HUES64 (cell line): ENCODE measurements at regions not wholly inside any gene's neighbourhood (a gene's known extent, or its start where the extent isn't known, plus 50 kb on each side); places are given as distances from the start of the nearest gene placed in this dataset.

Experiments
- H3K27ac ChIP-seq: 2 replicates; pipeline ENCODE4 v1.7.0; 2013; ENCODE audit warnings: low read depth, low read length, inconsistent platforms
- H3K27me3 ChIP-seq: 2 replicates; pipeline ENCODE4 v1.6.1; 2013; ENCODE audit warnings: mild to moderate bottlenecking, low read length; ENCODE audit not compliant: insufficient read depth
- H3K36me3 ChIP-seq: 2 replicates; pipeline ENCODE4 v1.6.1; 2013; ENCODE audit warnings: mild to moderate bottlenecking, low read length; ENCODE audit not compliant: insufficient read depth
- H3K4me1 ChIP-seq: 2 replicates; pipeline ENCODE4 v1.6.1; 2013; ENCODE audit warnings: mild to moderate bottlenecking, low read length, moderate library complexity; ENCODE audit not compliant: insufficient read depth
- H3K4me3 ChIP-seq: 2 replicates; pipeline ENCODE4 v1.5.1; 2013; ENCODE audit warnings: mild to moderate bottlenecking, low read length, moderate library complexity
- H3K9ac ChIP-seq: 2 replicates; pipeline ENCODE4 v1.6.1; 2013; ENCODE audit warnings: mild to moderate bottlenecking, low read depth, low read length
- H3K9me3 ChIP-seq: 2 replicates; pipeline ENCODE4 v1.6.1; 2013; ENCODE audit warnings: low read depth, low read length; ENCODE audit not compliant: insufficient read depth
- WGBS: fragments of 150-250, 120-280 bp; methylation state at CpG from one replicate; pipeline ENCODE4 v1.1.7; 2013; ENCODE audit warnings: missing lambda C conversion rate; 5-methylcytosine and 5-hydroxymethylcytosine counted together

- WGBS, result 91% methylated on average over 1 of the region's 1 CpG
- Histone ChIP-seq H3K36me3 (no peaks in the 10 kb centered on the region), H3K27me3 (no peaks in the 10 kb centered on the region), H3K9me3 (no peaks in the 10 kb centered on the region), H3K4me1 (no peaks in the 10 kb centered on the region), H3K4me3 (no peak overlapping the region), H3K9ac (no peak overlapping the region), H3K27ac (no peak overlapping the region)
Measured at GRCh38 chr1:115176189-115176588, 86.9 kb upstream of the TSPAN2 start.

GRCh38 chr1:115175596-115175995, 86.3 kb upstream of the TSPAN2 start:
- H3K27me3 ChIP-seq, result no peaks in the 10 kb centered on the region
- H3K9ac ChIP-seq, result no peak overlapping the region
- 83% methylated on average over 2 of the region's 2 CpGs for WGBS
- no peak overlapping the region for H3K27ac ChIP-seq
- H3K4me1 ChIP-seq, result no peaks in the 10 kb centered on the region
- no peaks in the 10 kb centered on the region for H3K36me3 ChIP-seq
- no peaks in the 10 kb centered on the region for H3K9me3 ChIP-seq
- H3K4me3 ChIP-seq, result no peak overlapping the region

GRCh38 chr1:115173151-115173550, 83.8 kb upstream of the TSPAN2 start:
- no peaks in the 10 kb centered on the region for H3K4me1 ChIP-seq
- WGBS, result 100% methylated on average over 1 of the region's 1 CpG
- H3K27me3 ChIP-seq, result no peaks in the 10 kb centered on the region
- H3K4me3 ChIP-seq, result no peak overlapping the region
- no peak overlapping the region for H3K27ac ChIP-seq
- H3K9me3 ChIP-seq, result no peaks in the 10 kb centered on the region
- no peaks in the 10 kb centered on the region for H3K36me3 ChIP-seq
- H3K9ac ChIP-seq, result no peak overlapping the region

- Histone ChIP-seq H3K27ac (no peak overlapping the region), H3K4me1 (no peaks in the 10 kb centered on the region), H3K36me3 (no peaks in the 10 kb centered on the region), H3K9me3 (no peaks in the 10 kb centered on the region), H3K4me3 (no peak overlapping the region), H3K27me3 (no peaks in the 10 kb centered on the region), H3K9ac (no peak overlapping the region)
- 84% methylated on average over 2 of the region's 2 CpGs for WGBS
Measured at GRCh38 chr1:115172270-115172669, 83.0 kb upstream of the TSPAN2 start.

GRCh38 chr1:115170961-115171392, 81.7 kb upstream of the TSPAN2 start:
- Histone ChIP-seq H3K9ac (no peak overlapping the region), H3K4me3 (no peak overlapping the region), H3K9me3 (no peaks in the 10 kb centered on the region), H3K27ac (no peak overlapping the region), H3K36me3 (no peaks in the 10 kb centered on the region), H3K27me3 (no peaks in the 10 kb centered on the region), H3K4me1 (no peaks in the 10 kb centered on the region)
- 94% methylated on average over 2 of the region's 2 CpGs for WGBS

GRCh38 chr1:115170377-115170776, 81.1 kb upstream of the TSPAN2 start:
- H3K9ac ChIP-seq, result no peak overlapping the region
- no peak overlapping the region for H3K4me3 ChIP-seq
- no peaks in the 10 kb centered on the region for H3K27me3 ChIP-seq
- no peaks in the 10 kb centered on the region for H3K4me1 ChIP-seq
- 87% methylated on average over 1 of the region's 1 CpG for WGBS
- no peaks in the 10 kb centered on the region for H3K36me3 ChIP-seq
- no peaks in the 10 kb centered on the region for H3K9me3 ChIP-seq
- no peak overlapping the region for H3K27ac ChIP-seq

GRCh38 chr1:115168026-115168425, 78.7 kb upstream of the TSPAN2 start:
- no peak overlapping the region for H3K27ac ChIP-seq
- H3K36me3 ChIP-seq, result no peaks in the 10 kb centered on the region
- no peak overlapping the region for H3K4me3 ChIP-seq

GRCh38 chr1:115166531-115167091, 77.3 kb upstream of the TSPAN2 start:
- Histone ChIP-seq H3K9ac (no peak overlapping the region), H3K27me3 (no peaks in the 10 kb centered on the region), H3K4me3 (no peak overlapping the region), H3K27ac (no peak overlapping the region), H3K4me1 (no peaks in the 10 kb centered on the region), H3K9me3 (no peaks in the 10 kb centered on the region), H3K36me3 (no peaks in the 10 kb centered on the region)

More at GRCh38 chr1:115168026-115168425, 78.7 kb upstream of the TSPAN2 start:
- no peaks in the 10 kb centered on the region for H3K4me1 ChIP-seq
- no peaks in the 10 kb centered on the region for H3K9me3 ChIP-seq
- no peak overlapping the region for H3K9ac ChIP-seq
- 94% methylated on average over 2 of the region's 4 CpGs for WGBS
- no peaks in the 10 kb centered on the region for H3K27me3 ChIP-seq

GRCh38 chr1:115165776-115166175, 76.5 kb upstream of the TSPAN2 start:
- Histone ChIP-seq H3K4me1 (no peaks in the 10 kb centered on the region), H3K4me3 (no peak overlapping the region), H3K9me3 (no peaks in the 10 kb centered on the region), H3K9ac (no peak overlapping the region), H3K27ac (no peak overlapping the region), H3K27me3 (no peaks in the 10 kb centered on the region), H3K36me3 (no peaks in the 10 kb centered on the region)

- H3K9ac ChIP-seq, result no peak overlapping the region
- no peak overlapping the region for H3K27ac ChIP-seq
- no peaks in the 10 kb centered on the region for H3K9me3 ChIP-seq
- 96% methylated on average over 4 of the region's 6 CpGs for WGBS
- H3K36me3 ChIP-seq, result no peaks in the 10 kb centered on the region
- H3K27me3 ChIP-seq, result no peaks in the 10 kb centered on the region
- H3K4me1 ChIP-seq, result no peaks in the 10 kb centered on the region
- H3K4me3 ChIP-seq, result no peak overlapping the region
Measured at GRCh38 chr1:115164940-115165705, 75.8 kb upstream of the TSPAN2 start.

- Histone ChIP-seq H3K27ac (no peak overlapping the region), H3K9ac (no peak overlapping the region), H3K4me1 (no peaks in the 10 kb centered on the region), H3K27me3 (no peaks in the 10 kb centered on the region), H3K36me3 (no peaks in the 10 kb centered on the region), H3K9me3 (no peaks in the 10 kb centered on the region), H3K4me3 (no peak overlapping the region)
- 91% methylated on average over 1 of the region's 1 CpG for WGBS
Measured at GRCh38 chr1:115164484-115164883, 75.2 kb upstream of the TSPAN2 start.

- Histone ChIP-seq H3K27me3 (no peaks in the 10 kb centered on the region), H3K4me1 (no peaks in the 10 kb centered on the region), H3K4me3 (no peak overlapping the region), H3K9ac (no peak overlapping the region), H3K9me3 (no peaks in the 10 kb centered on the region), H3K36me3 (no peaks in the 10 kb centered on the region), H3K27ac (no peak overlapping the region)
Measured at GRCh38 chr1:115160728-115161127, 71.4 kb upstream of the TSPAN2 start.
